ENCODE measurements at regions not wholly inside any gene's neighbourhood (a gene's known extent, or its start where the extent isn't known, plus 50 kb on each side); places are given as distances from the start of the nearest gene placed in this dataset.

GRCh38 chr10:88071879-88072278 is 208.5 kb downstream of the PTEN start:
- no peak overlapping the region for H3K4me3 ChIP-seq (ENCODE audit: low read depth in 1 of 3, low read length in 3 of 3)
- no peaks in the 10 kb centered on the region for H3K36me3 ChIP-seq (ENCODE audit: control insufficient read depth in 3 of 3, insufficient read depth in 2 of 3, low read depth in 1 of 3, low read length in 3 of 3)
- H3K27me3 ChIP-seq (ENCODE audit: control insufficient read depth in 3 of 3, insufficient read depth in 3 of 3, low read length in 3 of 3), result no peaks in the 10 kb centered on the region
- no peak for FAIRE-seq
- WGBS, 3 donors, result 76 to 98% (median 91%) methylated on average over 4 of the region's 4 CpGs
- H3K9me3 ChIP-seq (ENCODE audit: control insufficient read depth in 2 of 2, insufficient read depth in 1 of 2, low read depth in 1 of 2, low read length in 1 of 2), result no peaks in the 10 kb centered on the region
- DNase-seq, result no peak
- H3K27ac ChIP-seq (ENCODE audit: low read depth in 1 of 3, low read length in 2 of 3), result no peak overlapping the region
- H3K4me1 ChIP-seq (ENCODE audit: control insufficient read depth in 3 of 3, insufficient read depth in 2 of 3, low read depth in 1 of 3, low read length in 2 of 3), result no peaks in the 10 kb centered on the region

DNA sequence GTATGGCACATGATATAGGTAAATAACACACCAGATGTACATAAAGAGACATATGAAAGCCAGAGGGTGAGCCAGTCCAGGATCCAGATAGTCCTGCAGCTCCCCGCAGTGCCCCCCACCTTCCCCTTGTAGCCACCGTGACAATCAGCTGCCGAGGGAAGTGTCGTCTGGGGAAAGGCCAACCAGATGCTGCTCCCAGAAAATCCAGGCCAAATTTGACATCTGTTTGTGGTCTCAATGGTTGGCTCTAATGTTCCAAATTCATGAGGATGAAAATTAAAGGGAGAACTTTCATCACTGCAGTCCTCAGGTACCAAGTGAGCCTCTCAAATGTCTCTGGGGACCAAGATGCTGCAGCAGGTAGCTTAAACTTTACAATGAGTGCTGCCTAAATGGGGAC is 210.3 kb downstream of the PTEN start:
- H3K4me1 ChIP-seq (ENCODE audit: control insufficient read depth in 3 of 3, insufficient read depth in 2 of 3, low read depth in 1 of 3, low read length in 2 of 3), result no peaks in the 10 kb centered on the region
- no peaks in the 10 kb centered on the region for H3K27me3 ChIP-seq (ENCODE audit: control insufficient read depth in 3 of 3, insufficient read depth in 3 of 3, low read length in 3 of 3)
- no peak for FAIRE-seq
- no peaks in the 10 kb centered on the region for H3K9me3 ChIP-seq (ENCODE audit: control insufficient read depth in 2 of 2, insufficient read depth in 1 of 2, low read depth in 1 of 2, low read length in 1 of 2)
- DNase-seq, result no peak
- 67 to 90% (median 74%) methylated on average over 4 of the region's 4 CpGs for WGBS, 3 donors
- no peak overlapping the region for H3K27ac ChIP-seq (ENCODE audit: low read depth in 1 of 3, low read length in 2 of 3)
- no peak overlapping the region for H3K4me3 ChIP-seq (ENCODE audit: low read depth in 1 of 3, low read length in 3 of 3)
- H3K36me3 ChIP-seq (ENCODE audit: control insufficient read depth in 3 of 3, insufficient read depth in 2 of 3, low read depth in 1 of 3, low read length in 3 of 3), result no peaks in the 10 kb centered on the region

- DNase-seq (no peak), FAIRE-seq (no peak)
- H3K9me3 ChIP-seq (ENCODE audit: control insufficient read depth in 2 of 2, insufficient read depth in 1 of 2, low read depth in 1 of 2, low read length in 1 of 2), result no peaks in the 10 kb centered on the region
- 88 to 95% (median 92%) methylated on average over 5 of the region's 5 CpGs for WGBS, 3 donors
- H3K36me3 ChIP-seq (ENCODE audit: control insufficient read depth in 3 of 3, insufficient read depth in 2 of 3, low read depth in 1 of 3, low read length in 3 of 3), result no peaks in the 10 kb centered on the region
- H3K4me3 ChIP-seq (ENCODE audit: low read depth in 1 of 3, low read length in 3 of 3), result no peak overlapping the region
- H3K27ac ChIP-seq (ENCODE audit: low read depth in 1 of 3, low read length in 2 of 3), result no peak overlapping the region
- peaks cover 0 to 5% (median under 1%) of the 10 kb centered on the region in 3 donors for H3K4me1 ChIP-seq (ENCODE audit: control insufficient read depth in 3 of 3, insufficient read depth in 2 of 3, low read depth in 1 of 3, low read length in 2 of 3)
- H3K27me3 ChIP-seq (ENCODE audit: control insufficient read depth in 3 of 3, insufficient read depth in 3 of 3, low read length in 3 of 3), result no peaks in the 10 kb centered on the region
These were observed 211.5 kb downstream of the PTEN start for GRCh38 chr10:88074971-88075370.

GRCh38 chr10:88076027-88076880 is 212.8 kb downstream of the PTEN start:
- Histone ChIP-seq H3K27ac (ENCODE audit: low read depth in 1 of 3, low read length in 2 of 3) (no peak overlapping the region), H3K9me3 (ENCODE audit: control insufficient read depth in 2 of 2, insufficient read depth in 1 of 2, low read depth in 1 of 2, low read length in 1 of 2) (no peaks in the 10 kb centered on the region), H3K4me3 (ENCODE audit: low read depth in 1 of 3, low read length in 3 of 3) (no peak overlapping the region), H3K4me1 (ENCODE audit: control insufficient read depth in 3 of 3, insufficient read depth in 2 of 3, low read depth in 1 of 3, low read length in 2 of 3) (peaks cover 0 to 16% (median 2%) of the 10 kb centered on the region in 3 donors), H3K36me3 (ENCODE audit: control insufficient read depth in 3 of 3, insufficient read depth in 2 of 3, low read depth in 1 of 3, low read length in 3 of 3) (no peaks in the 10 kb centered on the region), H3K27me3 (ENCODE audit: control insufficient read depth in 3 of 3, insufficient read depth in 3 of 3, low read length in 3 of 3) (no peaks in the 10 kb centered on the region)
- 74 to 85% (median 81%) methylated on average over 10 of the region's 10 CpGs for WGBS, 3 donors
- no peak for DNase-seq
- no peak for FAIRE-seq

DNA sequence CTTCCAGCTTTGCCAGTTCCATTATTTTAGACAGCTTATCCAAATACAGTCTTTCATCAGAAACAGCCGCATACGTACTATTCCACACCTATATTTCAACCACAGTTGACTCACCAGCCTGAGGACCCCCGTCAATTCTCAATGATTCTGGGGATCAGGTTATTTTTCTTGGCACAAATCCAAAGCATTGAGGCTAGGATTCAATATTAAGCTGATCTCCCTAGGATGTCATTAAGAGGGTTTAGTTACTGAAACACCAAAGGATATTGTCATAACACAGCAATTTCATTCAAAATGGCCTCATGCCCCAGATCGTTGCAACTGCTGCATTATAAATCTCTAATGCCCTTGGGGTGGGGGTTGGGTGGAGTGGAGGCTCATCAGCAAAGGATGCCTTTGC is 214.6 kb downstream of the PTEN start:
- DNase-seq (no peak), FAIRE-seq (no peak)
- H3K9me3 ChIP-seq (ENCODE audit: control insufficient read depth in 2 of 2, insufficient read depth in 1 of 2, low read depth in 1 of 2, low read length in 1 of 2), result no peaks in the 10 kb centered on the region
- no peaks in the 10 kb centered on the region for H3K36me3 ChIP-seq (ENCODE audit: control insufficient read depth in 3 of 3, insufficient read depth in 2 of 3, low read depth in 1 of 3, low read length in 3 of 3)
- 72 to 87% (median 84%) methylated on average over 4 of the region's 4 CpGs for WGBS, 3 donors
- H3K4me1 ChIP-seq (ENCODE audit: control insufficient read depth in 3 of 3, insufficient read depth in 2 of 3, low read depth in 1 of 3, low read length in 2 of 3), result peaks cover 0 to 19% (median 2%) of the 10 kb centered on the region in 3 donors
- no peak overlapping the region for H3K27ac ChIP-seq (ENCODE audit: low read depth in 1 of 3, low read length in 2 of 3)
- H3K27me3 ChIP-seq (ENCODE audit: control insufficient read depth in 3 of 3, insufficient read depth in 3 of 3, low read length in 3 of 3), result no peaks in the 10 kb centered on the region
- no peak overlapping the region for H3K4me3 ChIP-seq (ENCODE audit: low read depth in 1 of 3, low read length in 3 of 3)

- Histone ChIP-seq H3K4me1 (ENCODE audit: control insufficient read depth in 3 of 3, insufficient read depth in 2 of 3, low read depth in 1 of 3, low read length in 2 of 3) (peaks cover 0 to 19% (median 2%) of the 10 kb centered on the region in 3 donors), H3K27ac (ENCODE audit: low read depth in 1 of 3, low read length in 2 of 3) (peak overlapping the region in 1 of 3 donors; percentile 32), H3K9me3 (ENCODE audit: control insufficient read depth in 2 of 2, insufficient read depth in 1 of 2, low read depth in 1 of 2, low read length in 1 of 2) (no peaks in the 10 kb centered on the region), H3K27me3 (ENCODE audit: control insufficient read depth in 3 of 3, insufficient read depth in 3 of 3, low read length in 3 of 3) (no peaks in the 10 kb centered on the region), H3K4me3 (ENCODE audit: low read depth in 1 of 3, low read length in 3 of 3) (no peak overlapping the region), H3K36me3 (ENCODE audit: control insufficient read depth in 3 of 3, insufficient read depth in 2 of 3, low read depth in 1 of 3, low read length in 3 of 3) (no peaks in the 10 kb centered on the region)
- WGBS, 3 donors, result 7 to 19% (median 7%) methylated on average over 3 of the region's 3 CpGs
- peak in 1 of 2 donors; percentile 64 for DNase-seq
- FAIRE-seq, result no peak
These were observed 216.8 kb downstream of the PTEN start for GRCh38 chr10:88080213-88080612.

DNA sequence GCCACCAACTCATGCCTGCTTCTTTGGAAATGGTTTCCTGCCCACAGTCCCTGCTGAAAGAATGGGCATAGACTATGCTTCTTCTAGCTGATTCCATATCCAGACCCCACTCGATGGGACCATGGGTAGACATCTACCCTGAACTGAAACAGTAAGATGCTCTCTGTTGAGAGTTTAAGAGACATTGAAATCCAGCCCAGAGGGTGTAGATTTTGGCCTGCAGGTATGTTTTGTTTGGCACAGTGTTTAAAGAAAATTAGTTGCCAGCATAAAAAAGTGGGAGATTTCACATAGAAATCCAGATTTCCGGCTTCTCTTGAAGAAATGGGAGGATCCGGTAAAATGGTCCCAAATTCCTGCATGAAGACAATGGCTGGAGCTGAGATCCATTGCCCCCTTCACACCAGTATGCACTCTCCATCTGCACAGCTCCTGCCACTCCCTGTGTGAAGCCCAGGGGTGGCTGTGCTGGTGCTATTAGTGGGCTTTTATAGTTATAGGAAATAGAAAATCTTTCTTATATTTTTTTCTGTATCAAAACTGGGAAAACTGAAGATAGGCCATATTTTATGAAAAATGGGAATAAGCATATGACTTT is 218.1 kb downstream of the PTEN start:
- WGBS, 3 donors, result 92 to 94% (median 92%) methylated on average over 3 of the region's 3 CpGs
- H3K9me3 ChIP-seq (ENCODE audit: control insufficient read depth in 2 of 2, insufficient read depth in 1 of 2, low read depth in 1 of 2, low read length in 1 of 2), result no peaks in the 10 kb centered on the region
- H3K36me3 ChIP-seq (ENCODE audit: control insufficient read depth in 3 of 3, insufficient read depth in 2 of 3, low read depth in 1 of 3, low read length in 3 of 3), result no peaks in the 10 kb centered on the region
- DNase-seq, result no peak
- peaks cover 0 to 19% (median 2%) of the 10 kb centered on the region in 3 donors for H3K4me1 ChIP-seq (ENCODE audit: control insufficient read depth in 3 of 3, insufficient read depth in 2 of 3, low read depth in 1 of 3, low read length in 2 of 3)
- no peak for FAIRE-seq
- no peak overlapping the region for H3K4me3 ChIP-seq (ENCODE audit: low read depth in 1 of 3, low read length in 3 of 3)
- no peaks in the 10 kb centered on the region for H3K27me3 ChIP-seq (ENCODE audit: control insufficient read depth in 3 of 3, insufficient read depth in 3 of 3, low read length in 3 of 3)
- H3K27ac ChIP-seq (ENCODE audit: low read depth in 1 of 3, low read length in 2 of 3), result no peak overlapping the region

- DNase-seq, result no peak
- no peak overlapping the region for H3K27ac ChIP-seq (ENCODE audit: low read depth in 1 of 3, low read length in 2 of 3)
- H3K4me3 ChIP-seq (ENCODE audit: low read depth in 1 of 3, low read length in 3 of 3), result no peak overlapping the region
- WGBS, 3 donors, result 97 to 99% (median 98%) methylated on average over 3 of the region's 3 CpGs
- no peaks in the 10 kb centered on the region for H3K36me3 ChIP-seq (ENCODE audit: control insufficient read depth in 3 of 3, insufficient read depth in 2 of 3, low read depth in 1 of 3, low read length in 3 of 3)
- no peak for FAIRE-seq
- H3K27me3 ChIP-seq (ENCODE audit: control insufficient read depth in 3 of 3, insufficient read depth in 3 of 3, low read length in 3 of 3), result no peaks in the 10 kb centered on the region
- H3K9me3 ChIP-seq (ENCODE audit: control insufficient read depth in 2 of 2, insufficient read depth in 1 of 2, low read depth in 1 of 2, low read length in 1 of 2), result no peaks in the 10 kb centered on the region
- H3K4me1 ChIP-seq (ENCODE audit: control insufficient read depth in 3 of 3, insufficient read depth in 2 of 3, low read depth in 1 of 3, low read length in 2 of 3), result peaks cover 0 to 19% (median 2%) of the 10 kb centered on the region in 3 donors
These were observed 219.0 kb downstream of the PTEN start for GRCh38 chr10:88082391-88082790.

Measured in small intestine (tissue), 7 donors.